ENCODE measurements at regions not wholly inside any gene's neighbourhood (a gene's known extent, or its start where the extent isn't known, plus 50 kb on each side); places are given as distances from the start of the nearest gene placed in this dataset.

DNA sequence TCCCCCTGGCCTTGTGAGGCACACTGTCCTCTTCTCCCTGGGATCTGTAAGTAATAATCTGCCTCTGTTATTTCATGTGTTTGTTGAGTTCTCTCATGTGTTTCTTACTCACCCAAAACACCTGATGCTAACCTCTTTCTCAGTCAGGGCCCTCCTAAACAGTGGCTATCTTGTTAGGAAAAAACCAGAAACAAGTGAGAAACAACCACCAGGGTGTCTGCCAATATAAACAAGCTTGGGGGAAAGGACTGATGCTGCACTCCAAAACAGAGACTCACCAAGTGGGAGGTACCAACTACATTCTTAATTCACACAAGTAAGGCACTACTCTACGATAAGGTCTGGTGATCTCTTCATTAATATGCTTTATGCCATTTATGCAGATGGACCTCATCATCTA, 564.4 kb downstream of the SEMA5A start:
- no peak for DNase-seq (ENCODE audit: low read depth in 2 of 2)

DNA sequence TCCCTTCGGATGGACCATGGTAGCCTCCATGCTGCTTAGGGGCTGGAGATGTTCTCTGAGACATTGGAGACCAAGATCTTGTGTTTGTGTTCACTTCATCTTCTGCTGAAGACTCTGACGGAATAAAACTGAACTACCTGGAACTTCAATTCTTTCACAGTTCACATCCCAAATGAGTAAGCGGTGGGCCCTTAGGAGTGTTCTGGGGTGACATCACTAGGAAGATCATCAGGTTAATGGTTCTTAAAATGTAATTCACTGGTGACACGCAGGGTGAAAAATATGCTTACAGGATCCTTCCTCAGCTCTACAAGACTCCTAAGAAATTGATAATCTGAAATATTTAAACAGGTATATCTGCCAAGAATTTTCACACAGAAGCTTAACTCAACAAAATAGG, 561.5 kb downstream of the SEMA5A start:
- no peak for DNase-seq (ENCODE audit: low read depth in 2 of 2)
